ENCODE measurements at regions not wholly inside any gene's neighbourhood (a gene's known extent, or its start where the extent isn't known, plus 50 kb on each side); places are given as distances from the start of the nearest gene placed in this dataset.

GRCh38 chr16:13425836-13426235 lies 494.1 kb upstream of the ERCC4 start:
- H3K27me3 Mint-ChIP-seq (ENCODE audit: low read depth in 2 of 2) = no peaks in the 10 kb centered on the region
- H3K36me3 Mint-ChIP-seq = no peaks in the 10 kb centered on the region
- H3K27ac Mint-ChIP-seq = no peak overlapping the region
- TF ChIP-seq, protein P1, sequence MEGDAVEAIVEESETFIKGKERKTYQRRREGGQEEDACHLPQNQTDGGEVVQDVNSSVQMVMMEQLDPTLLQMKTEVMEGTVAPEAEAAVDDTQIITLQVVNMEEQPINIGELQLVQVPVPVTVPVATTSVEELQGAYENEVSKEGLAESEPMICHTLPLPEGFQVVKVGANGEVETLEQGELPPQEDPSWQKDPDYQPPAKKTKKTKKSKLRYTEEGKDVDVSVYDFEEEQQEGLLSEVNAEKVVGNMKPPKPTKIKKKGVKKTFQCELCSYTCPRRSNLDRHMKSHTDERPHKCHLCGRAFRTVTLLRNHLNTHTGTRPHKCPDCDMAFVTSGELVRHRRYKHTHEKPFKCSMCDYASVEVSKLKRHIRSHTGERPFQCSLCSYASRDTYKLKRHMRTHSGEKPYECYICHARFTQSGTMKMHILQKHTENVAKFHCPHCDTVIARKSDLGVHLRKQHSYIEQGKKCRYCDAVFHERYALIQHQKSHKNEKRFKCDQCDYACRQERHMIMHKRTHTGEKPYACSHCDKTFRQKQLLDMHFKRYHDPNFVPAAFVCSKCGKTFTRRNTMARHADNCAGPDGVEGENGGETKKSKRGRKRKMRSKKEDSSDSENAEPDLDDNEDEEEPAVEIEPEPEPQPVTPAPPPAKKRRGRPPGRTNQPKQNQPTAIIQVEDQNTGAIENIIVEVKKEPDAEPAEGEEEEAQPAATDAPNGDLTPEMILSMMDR (IDR thresholded peaks at IDR 0.05) = no peak
- DNase-seq (no peak), ATAC-seq (no peak)
- WGBS (ENCODE audit: insufficient coverage) = 14% methylated on average over 5 of the region's 5 CpGs
- Histone ChIP-seq H3K4me3 (ENCODE audit: low read length) (no peak overlapping the region), H3K9me3 (ENCODE audit: control insufficient read depth, insufficient read depth, low read length) (no peaks in the 10 kb centered on the region), H3K27me3 (ENCODE audit: control insufficient read depth, insufficient read depth, low read length) (no peaks in the 10 kb centered on the region), H3K27ac (ENCODE audit: low read length) (no peak overlapping the region), H3K4me1 (ENCODE audit: control insufficient read depth, insufficient read depth, low read length) (no peaks in the 10 kb centered on the region), H3K36me3 (ENCODE audit: control insufficient read depth, insufficient read depth, low read length) (no peaks in the 10 kb centered on the region)
- H3K9me3 Mint-ChIP-seq = peaks cover 2 to 5% of the 10 kb centered on the region in 2 donors
- H3K4me1 Mint-ChIP-seq = no peaks in the 10 kb centered on the region
- H3K4me3 Mint-ChIP-seq = no peak overlapping the region
- intact Hi-C loops (cut with micrococcal nuclease) = no loop called here

GRCh38 chr16:13426269-13426668 lies 493.7 kb upstream of the ERCC4 start:
- Histone ChIP-seq H3K36me3 (ENCODE audit: control insufficient read depth, insufficient read depth, low read length) (no peaks in the 10 kb centered on the region), H3K4me3 (ENCODE audit: low read length) (no peak overlapping the region), H3K27me3 (ENCODE audit: control insufficient read depth, insufficient read depth, low read length) (no peaks in the 10 kb centered on the region), H3K4me1 (ENCODE audit: control insufficient read depth, insufficient read depth, low read length) (no peaks in the 10 kb centered on the region), H3K27ac (ENCODE audit: low read length) (no peak overlapping the region), H3K9me3 (ENCODE audit: control insufficient read depth, insufficient read depth, low read length) (no peaks in the 10 kb centered on the region)
- no peak for DNase-seq
- H3K36me3 Mint-ChIP-seq = no peaks in the 10 kb centered on the region
- 45% methylated on average over 6 of the region's 6 CpGs for WGBS (ENCODE audit: insufficient coverage)
- intact Hi-C loops (cut with micrococcal nuclease) = no loop called here
- H3K4me1 Mint-ChIP-seq = no peaks in the 10 kb centered on the region
- no peak overlapping the region for H3K4me3 Mint-ChIP-seq
- TF ChIP-seq, protein P1 (IDR thresholded peaks at IDR 0.05) = no peak
- no peak for ATAC-seq
- H3K27ac Mint-ChIP-seq = no peak overlapping the region
- H3K27me3 Mint-ChIP-seq (ENCODE audit: low read depth in 2 of 2) = no peaks in the 10 kb centered on the region
- H3K9me3 Mint-ChIP-seq = peaks cover 2 to 5% of the 10 kb centered on the region in 2 donors

DNA sequence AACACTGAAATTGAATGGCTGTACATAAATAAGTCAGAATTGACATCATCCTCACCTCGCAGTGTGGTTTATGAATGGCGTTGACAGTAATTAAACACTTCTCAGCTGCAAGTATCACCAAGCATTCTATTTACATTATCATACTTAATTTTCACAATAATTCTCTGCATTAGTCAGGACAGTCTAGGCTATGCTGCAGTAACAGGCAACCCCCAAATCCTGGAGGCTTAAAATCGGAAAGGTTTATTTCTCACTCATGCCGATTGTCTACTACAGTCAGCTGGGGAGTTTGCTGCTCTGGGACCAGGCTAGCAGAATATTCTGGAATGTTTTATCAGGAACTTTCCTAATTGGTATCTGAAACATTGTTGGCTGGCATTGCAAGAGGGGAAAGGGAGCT lies 493.2 kb upstream of the ERCC4 start:
- H3K36me3 ChIP-seq (ENCODE audit: control insufficient read depth, insufficient read depth, low read length) = no peaks in the 10 kb centered on the region
- Mint-ChIP-seq H3K36me3 (no peaks in the 10 kb centered on the region), H3K4me3 (no peak overlapping the region), H3K27me3 (ENCODE audit: low read depth in 2 of 2) (no peaks in the 10 kb centered on the region), H3K27ac (no peak overlapping the region), H3K9me3 (peaks cover 2 to 5% of the 10 kb centered on the region in 2 donors), H3K4me1 (no peaks in the 10 kb centered on the region)
- H3K4me1 ChIP-seq (ENCODE audit: control insufficient read depth, insufficient read depth, low read length) = no peaks in the 10 kb centered on the region
- intact Hi-C loops (cut with micrococcal nuclease) = no loop called here
- H3K27me3 ChIP-seq (ENCODE audit: control insufficient read depth, insufficient read depth, low read length) = no peaks in the 10 kb centered on the region
- no peak for ATAC-seq
- no peak for DNase-seq
- no peak overlapping the region for H3K4me3 ChIP-seq (ENCODE audit: low read length)
- WGBS (ENCODE audit: insufficient coverage) = 100% methylated on average over 4 of the region's 4 CpGs
- TF ChIP-seq, protein P1 (IDR thresholded peaks at IDR 0.05) = no peak
- no peak overlapping the region for H3K27ac ChIP-seq (ENCODE audit: low read length)
- no peaks in the 10 kb centered on the region for H3K9me3 ChIP-seq (ENCODE audit: control insufficient read depth, insufficient read depth, low read length)

GRCh38 chr16:13427943-13428342 lies 492.0 kb upstream of the ERCC4 start:
- Mint-ChIP-seq H3K4me1 (no peaks in the 10 kb centered on the region), H3K9me3 (peaks cover 2 to 5% of the 10 kb centered on the region in 2 donors), H3K36me3 (no peaks in the 10 kb centered on the region), H3K27ac (no peak overlapping the region), H3K4me3 (no peak overlapping the region), H3K27me3 (ENCODE audit: low read depth in 2 of 2) (no peaks in the 10 kb centered on the region)
- 81% methylated on average over 3 of the region's 3 CpGs for WGBS (ENCODE audit: insufficient coverage)
- ATAC-seq = no peak
- H3K4me1 ChIP-seq (ENCODE audit: control insufficient read depth, insufficient read depth, low read length) = no peaks in the 10 kb centered on the region
- H3K27ac ChIP-seq (ENCODE audit: low read length) = no peak overlapping the region
- no peak for DNase-seq
- no peaks in the 10 kb centered on the region for H3K27me3 ChIP-seq (ENCODE audit: control insufficient read depth, insufficient read depth, low read length)
- no peaks in the 10 kb centered on the region for H3K9me3 ChIP-seq (ENCODE audit: control insufficient read depth, insufficient read depth, low read length)
- H3K4me3 ChIP-seq (ENCODE audit: low read length) = no peak overlapping the region
- H3K36me3 ChIP-seq (ENCODE audit: control insufficient read depth, insufficient read depth, low read length) = no peaks in the 10 kb centered on the region
- TF ChIP-seq, protein P1 (IDR thresholded peaks at IDR 0.05) = no peak
- intact Hi-C loops (cut with micrococcal nuclease) = no loop called here

Measured in natural killer cell (primary cell).